ENCODE measurements at regions not wholly inside any gene's neighbourhood (a gene's known extent, or its start where the extent isn't known, plus 50 kb on each side); places are given as distances from the start of the nearest gene placed in this dataset.
"Not testable (repeated sequence)": the region's sequence is repeated elsewhere in the genome, so short reads cannot be mapped to it uniquely, and the experiment has no call there.

DNA sequence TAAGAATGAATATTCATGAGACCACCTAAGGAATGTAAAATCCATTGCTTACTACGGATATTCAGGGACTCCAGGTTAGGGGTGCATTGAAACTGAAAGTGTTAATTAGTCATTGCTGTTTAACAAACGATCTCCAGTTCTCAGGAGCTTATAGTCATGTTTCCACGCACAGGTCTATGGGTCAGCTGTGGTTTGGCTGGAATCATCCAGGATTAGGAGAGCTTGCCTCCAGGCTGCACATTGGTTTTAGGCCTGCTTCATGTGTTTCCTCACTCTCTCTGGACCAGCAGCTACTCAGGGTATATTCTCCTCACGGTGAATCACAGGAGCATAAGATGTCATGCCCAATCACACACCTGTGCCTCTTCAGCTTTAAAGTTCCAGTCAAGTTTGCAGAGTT lies 98.9 kb downstream of the ATXN3L start:
- DNase-seq, result no peak

DNA sequence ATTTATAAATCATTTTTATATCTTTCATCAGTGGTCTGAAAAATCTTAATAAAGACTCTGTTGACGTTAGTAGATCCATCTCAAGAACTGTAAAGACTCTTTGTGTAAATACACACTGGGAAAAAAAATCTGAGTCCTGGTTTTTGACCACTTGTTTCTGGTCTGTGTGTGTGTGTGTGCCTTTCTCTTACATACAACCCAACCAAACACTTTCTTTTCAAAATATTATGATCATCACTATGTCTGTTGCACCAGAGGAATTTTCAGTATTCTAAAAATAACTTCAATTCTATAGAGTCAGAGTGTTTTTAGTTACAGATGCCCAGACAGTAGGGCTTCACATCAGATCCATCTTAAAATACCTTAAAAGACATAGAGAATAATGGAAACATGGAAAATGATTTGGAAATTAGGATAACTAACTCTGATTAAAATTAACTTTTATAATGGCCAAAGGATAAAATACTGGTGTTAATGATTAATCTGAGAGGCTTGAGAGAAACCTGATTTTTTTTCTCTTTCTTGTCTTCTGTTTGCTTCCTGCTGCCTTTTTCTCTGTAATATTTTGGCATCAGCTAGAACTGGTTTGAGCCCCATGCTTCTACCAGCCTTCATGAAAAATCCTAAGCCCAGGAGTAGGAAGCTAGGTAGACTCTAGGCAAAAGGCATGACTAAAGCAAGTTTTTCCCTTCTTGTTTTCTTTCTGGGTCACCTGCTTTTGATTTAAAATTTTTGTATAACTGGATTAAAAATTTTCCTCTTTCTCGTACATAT lies 99.7 kb downstream of the ATXN3L start:
- DNase-seq, result no peak

GRCh38 chrX:13218758-13219157 lies 101.1 kb downstream of the ATXN3L start:
- no peak for DNase-seq

- no peak for DNase-seq
Measured at GRCh38 chrX:13216139-13216538, 103.7 kb downstream of the ATXN3L start.

DNA sequence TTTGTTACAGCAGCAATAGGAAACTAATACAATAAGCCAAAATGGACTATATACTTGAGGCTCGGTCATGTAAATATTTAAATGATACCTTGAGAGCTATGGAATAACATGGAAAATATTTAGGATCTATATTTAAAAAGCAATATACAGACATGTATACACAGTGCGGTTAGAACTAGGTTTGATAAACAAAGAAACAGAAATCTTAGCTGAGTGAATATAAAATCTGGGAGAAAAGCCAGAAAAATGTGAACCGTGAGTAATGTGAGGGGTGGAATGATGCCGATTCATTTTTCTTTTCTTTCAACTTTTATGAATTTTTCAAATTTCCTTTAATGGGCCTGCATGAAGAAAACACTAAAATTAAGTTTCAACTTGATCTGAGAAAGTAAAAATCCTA lies 104.1 kb downstream of the ATXN3L start:
- DNase-seq, result no peak

DNA sequence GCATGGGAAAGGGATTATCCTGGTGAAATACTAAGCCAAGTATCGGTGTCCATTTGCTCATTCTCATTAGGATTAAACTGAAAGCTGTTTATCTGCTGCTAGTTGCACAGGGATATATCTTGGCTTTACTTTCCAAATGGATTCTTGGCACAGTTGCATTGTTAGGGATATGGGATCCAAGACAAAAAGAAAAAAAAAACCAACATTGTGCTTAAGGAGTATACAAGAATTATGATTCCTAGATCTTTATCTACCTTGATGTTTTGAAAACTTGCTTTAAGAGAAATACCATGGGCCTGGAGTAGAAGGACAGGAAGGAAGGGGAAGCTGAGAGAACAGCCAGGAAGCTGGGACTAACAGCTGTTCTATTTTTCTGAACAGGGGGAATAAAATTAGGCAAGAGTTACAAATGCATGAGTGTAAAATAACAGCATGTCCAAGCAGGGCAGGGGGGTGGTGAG lies 107.6 kb downstream of the ATXN3L start:
- no peak for DNase-seq

DNA sequence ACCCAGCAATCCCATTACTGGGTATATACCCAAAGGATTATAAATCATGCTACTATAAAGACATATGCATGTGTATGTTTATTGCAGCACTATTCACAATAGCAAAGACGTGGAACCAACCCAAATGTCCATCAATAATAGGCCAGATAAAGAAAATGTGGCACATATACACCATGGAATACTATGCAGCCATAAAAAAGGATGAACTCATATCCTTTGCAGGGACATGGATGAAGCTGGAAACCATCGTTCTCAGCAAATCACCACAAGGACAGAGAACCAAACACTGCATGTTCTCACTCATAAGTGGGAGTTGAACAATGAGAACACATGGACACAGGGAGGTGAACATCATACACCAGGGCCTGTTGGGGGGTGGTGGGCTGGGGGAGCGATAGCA lies 109.7 kb downstream of the ATXN3L start:
- DNase-seq, result not testable (repeated sequence)

- DNase-seq, result not testable (repeated sequence)
Measured at GRCh38 chrX:13209704-13210103, 110.1 kb downstream of the ATXN3L start.

DNA sequence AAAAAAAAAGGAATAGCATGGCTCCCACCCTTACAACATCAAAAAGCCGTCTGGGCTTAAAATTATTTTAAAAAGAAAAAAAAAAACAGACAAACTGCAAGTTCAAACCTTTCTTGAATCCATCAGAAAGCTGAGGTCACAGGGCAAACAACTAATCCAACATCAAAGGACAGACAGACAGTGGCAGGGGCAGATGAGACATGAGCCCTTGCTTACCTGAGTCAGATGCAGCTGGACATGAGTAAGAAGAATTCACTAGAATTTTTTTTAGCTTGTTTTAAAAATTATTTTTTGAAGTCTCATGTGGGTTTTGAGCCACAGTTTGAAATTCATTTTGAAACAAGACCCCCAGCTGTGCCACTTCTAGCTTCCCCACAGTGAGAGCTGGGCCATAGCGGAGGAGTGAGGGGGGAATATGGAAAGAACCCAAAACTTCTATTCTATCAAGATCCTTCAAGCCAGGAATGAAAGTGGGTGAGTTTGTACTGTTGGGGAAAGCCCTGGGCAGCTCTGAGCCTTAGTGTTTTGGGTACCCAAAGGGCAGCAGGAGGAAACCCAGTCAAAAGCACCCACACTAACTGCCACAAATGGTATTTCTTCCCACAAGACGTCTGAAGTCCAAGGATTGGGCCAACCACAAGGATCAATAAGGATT lies 111.4 kb downstream of the ATXN3L start:
- DNase-seq, result no peak

- no peak for DNase-seq
Measured at GRCh38 chrX:13203271-13203670, 116.6 kb downstream of the ATXN3L start.

GRCh38 chrX:13201605-13202219 lies 118.1 kb downstream of the ATXN3L start:
- DNase-seq, result no peak

DNA sequence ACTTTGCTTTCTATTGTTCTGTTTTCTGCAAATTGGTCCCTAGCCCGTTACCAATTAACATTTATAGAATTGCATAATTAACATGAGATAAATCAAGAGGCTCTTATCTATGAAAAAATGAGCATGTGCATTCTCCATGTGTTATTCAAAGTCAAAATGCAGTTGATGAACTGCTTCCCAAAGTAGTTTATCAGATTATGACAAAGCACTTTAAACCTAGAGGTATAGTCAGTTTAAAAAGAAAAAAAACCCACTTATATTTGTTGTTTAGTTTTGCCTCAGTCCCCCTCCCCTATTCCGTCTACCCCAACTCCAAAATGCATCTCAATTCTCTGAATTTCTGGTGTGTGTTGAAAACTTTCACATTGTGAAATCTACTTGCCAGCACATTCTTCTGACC lies 119.5 kb downstream of the ATXN3L start:
- no peak for DNase-seq

- DNase-seq, result no peak
Measured at GRCh38 chrX:13198762-13199064, 121.1 kb downstream of the ATXN3L start.

DNA sequence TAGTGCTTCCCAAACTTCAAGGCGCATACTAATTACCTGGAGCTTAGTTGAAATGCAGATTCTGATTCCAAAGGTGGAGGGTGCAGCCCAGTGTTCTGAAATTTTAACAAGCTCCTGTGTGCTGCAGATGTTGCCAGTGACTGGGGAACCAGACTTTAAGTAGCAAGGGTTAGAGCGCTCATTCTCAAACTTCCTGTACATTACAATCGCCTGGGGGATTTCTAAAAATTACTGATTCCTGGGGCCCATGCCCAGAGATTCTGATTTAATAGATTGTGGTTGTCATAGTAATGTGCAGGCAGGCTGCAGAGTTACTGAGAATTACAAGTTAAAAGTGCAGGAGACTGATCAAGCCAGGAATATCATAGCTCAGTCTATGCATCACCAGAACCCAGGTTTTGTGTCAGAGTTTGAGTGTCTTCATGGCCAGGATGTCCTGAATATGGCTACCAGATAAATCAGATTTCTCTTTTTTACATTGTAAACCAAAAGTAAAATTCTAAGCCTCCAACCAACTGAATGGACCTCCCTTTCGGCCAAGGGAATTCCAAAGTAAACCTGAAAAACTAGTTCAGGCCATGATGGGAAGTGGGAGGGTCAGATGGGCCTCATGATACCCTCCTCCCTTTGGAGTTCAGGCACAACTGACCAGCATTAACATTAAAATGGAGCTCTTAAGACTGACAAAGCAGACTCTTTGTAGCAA lies 121.6 kb downstream of the ATXN3L start:
- no peak for DNase-seq

GRCh38 chrX:13196782-13197181 lies 123.1 kb downstream of the ATXN3L start:
- no peak for DNase-seq

- no peak for DNase-seq
Measured at GRCh38 chrX:13195340-13195739, 124.5 kb downstream of the ATXN3L start.

GRCh38 chrX:13194291-13195103 lies 125.4 kb downstream of the ATXN3L start:
- no peak for DNase-seq

GRCh38 chrX:13190051-13190450 lies 129.8 kb downstream of the ATXN3L start:
- no peak for DNase-seq

DNA sequence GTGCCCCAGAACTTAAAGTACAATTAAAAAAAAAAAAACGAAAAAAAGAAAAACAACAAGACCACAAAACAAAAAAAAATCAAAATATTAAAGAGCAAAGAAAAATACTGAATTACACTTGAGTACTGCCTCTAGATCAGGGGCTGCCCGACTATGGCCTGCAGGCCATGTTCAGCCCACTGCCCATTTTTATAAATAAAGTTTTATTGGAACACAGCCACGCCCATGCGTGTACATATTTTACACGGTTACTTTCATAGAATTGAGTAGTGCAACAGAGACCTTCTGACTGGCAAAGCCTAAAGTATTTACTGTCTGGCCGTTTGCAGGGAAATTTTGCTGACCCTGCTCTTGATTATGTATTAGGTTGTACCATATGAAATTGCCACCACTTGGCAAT lies 130.5 kb downstream of the ATXN3L start:
- no peak for DNase-seq

DNA sequence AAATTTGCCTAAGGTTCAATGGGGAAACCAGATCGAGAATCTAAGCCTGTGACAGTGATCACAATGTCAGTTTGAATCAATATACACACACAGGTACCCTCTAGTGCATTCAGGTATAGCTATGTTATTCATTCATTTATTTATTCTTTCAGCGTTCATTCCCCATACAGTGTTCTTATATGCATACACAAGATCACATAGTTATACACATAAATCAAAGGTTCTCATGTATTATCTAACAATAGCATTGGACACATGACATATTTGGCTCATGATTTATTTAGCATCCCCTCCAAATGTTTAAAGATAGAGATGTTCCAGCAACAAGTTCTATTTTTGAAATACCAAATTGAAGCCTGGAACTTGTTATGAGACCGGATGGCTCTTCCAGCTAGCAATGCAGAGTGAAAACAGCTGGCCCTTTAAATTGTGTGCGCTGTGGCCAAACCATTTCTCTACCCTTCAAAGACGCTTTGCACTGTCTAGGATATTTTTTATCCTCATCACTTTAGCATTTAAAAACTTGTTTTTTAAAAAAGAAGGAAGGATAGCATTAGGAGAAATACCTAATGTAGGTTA lies 131.0 kb downstream of the ATXN3L start:
- no peak for DNase-seq

DNA sequence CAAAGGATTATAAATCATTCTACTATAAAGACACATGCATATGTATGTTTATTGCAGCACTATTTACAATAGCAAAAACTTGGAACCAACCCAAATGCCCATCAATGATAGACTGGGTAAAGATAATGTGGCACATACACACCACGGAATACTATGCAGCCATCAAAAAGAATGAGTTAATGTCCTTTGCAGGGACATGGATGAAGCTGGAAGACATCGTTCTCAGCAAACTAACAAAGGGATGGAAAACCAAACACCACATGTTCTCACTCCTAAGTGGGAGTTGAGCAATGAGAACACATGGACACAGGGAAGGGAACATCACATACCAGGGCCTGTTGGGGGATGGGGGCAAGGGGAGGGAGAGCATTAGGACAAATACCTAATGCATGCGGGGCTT lies 133.2 kb downstream of the ATXN3L start:
- DNase-seq, result not testable (repeated sequence)

GRCh38 chrX:13180807-13181206 lies 136.4 kb upstream of the FAM9C start:
- DNase-seq, result no peak
